OCI-LY3 (cell line): ENCODE measurements at regions not wholly inside any gene's neighbourhood (a gene's known extent, or its start where the extent isn't known, plus 50 kb on each side); places are given as distances from the start of the nearest gene placed in this dataset.

Experiments
- EZH2phosphoT487 ChIP-seq: fragments of 200-600 bp; shearing (Covaris generic); IDR thresholded peaks from 2 replicates; pipeline ENCODE4 v1.6.1; 2018; ENCODE audit warnings: antibody characterized with exemption, mixed run types, low read depth
- TF ChIP-seq, protein P1 (sequence below): fragments of 200-600, 300-600 bp; sonication (generic); IDR thresholded peaks from 2 replicates; pipeline ENCODE4 v1.5.1; 2014; ENCODE audit warnings: antibody characterized with exemption, low read length, low read depth

DNA sequence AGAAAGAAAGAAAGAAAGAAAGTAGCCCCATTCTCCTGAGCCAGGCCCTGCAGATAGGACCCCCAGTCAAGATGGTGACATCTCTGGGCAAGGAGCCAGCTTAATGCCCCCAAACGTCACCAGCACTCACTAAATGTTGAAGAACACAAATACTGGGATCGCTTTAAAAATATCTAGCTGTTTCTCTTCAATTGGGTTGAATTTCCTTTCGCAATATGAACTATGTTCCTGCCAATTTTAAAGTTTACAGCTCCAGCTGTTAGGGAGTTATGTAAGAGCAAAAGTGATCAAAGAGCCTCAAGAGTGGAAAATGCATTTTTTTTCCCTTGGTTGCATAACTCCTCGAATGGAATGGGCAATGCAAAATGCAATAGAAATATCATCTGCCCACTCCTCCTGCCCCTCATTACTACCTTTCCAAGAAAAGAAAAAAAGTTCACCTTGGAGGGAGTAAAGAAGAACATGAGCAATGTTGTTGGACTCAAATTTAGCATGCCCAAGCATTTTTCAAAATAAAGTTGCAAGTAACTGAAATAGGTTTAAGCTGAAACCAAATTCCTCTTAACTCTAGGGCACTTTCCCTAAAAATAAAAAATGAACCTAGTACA lies 244.2 kb upstream of the PIK3R1 start:
- TF ChIP-seq, protein P1, sequence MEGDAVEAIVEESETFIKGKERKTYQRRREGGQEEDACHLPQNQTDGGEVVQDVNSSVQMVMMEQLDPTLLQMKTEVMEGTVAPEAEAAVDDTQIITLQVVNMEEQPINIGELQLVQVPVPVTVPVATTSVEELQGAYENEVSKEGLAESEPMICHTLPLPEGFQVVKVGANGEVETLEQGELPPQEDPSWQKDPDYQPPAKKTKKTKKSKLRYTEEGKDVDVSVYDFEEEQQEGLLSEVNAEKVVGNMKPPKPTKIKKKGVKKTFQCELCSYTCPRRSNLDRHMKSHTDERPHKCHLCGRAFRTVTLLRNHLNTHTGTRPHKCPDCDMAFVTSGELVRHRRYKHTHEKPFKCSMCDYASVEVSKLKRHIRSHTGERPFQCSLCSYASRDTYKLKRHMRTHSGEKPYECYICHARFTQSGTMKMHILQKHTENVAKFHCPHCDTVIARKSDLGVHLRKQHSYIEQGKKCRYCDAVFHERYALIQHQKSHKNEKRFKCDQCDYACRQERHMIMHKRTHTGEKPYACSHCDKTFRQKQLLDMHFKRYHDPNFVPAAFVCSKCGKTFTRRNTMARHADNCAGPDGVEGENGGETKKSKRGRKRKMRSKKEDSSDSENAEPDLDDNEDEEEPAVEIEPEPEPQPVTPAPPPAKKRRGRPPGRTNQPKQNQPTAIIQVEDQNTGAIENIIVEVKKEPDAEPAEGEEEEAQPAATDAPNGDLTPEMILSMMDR: no peak
- TF ChIP-seq EZH2phosphoT487: no peak
